Esophagus squamous epithelium (tissue), 5 donors: ENCODE measurements at regions not wholly inside any gene's neighbourhood (a gene's known extent, or its start where the extent isn't known, plus 50 kb on each side); places are given as distances from the start of the nearest gene placed in this dataset.

Experiments
- DNase-seq: peaks from one replicate; lab custom pipeline; 2025; lab: John Stamatoyannopoulos, UW
- H3K27ac ChIP-seq, 4 donors: fragments of 200-600 bp; sonication (generic); one replicate each; pipeline ENCODE4 v1.5.1; 2016 to 2019; ENCODE audit warnings: mild to moderate bottlenecking in 1 of 4
- H3K27me3 ChIP-seq, 4 donors: fragments of 200-600 bp; sonication (generic); 1 replicate in 3 of 4; 2 replicates in 1 of 4; pipeline versions ENCODE4 v1.5.1 to v1.6.0; 2017 to 2021; ENCODE audit warnings: antibody characterized with exemption in 1 of 4
- H3K36me3 ChIP-seq, 3 donors: fragments of 200-600 bp; sonication (generic); one replicate each; pipeline ENCODE4 v1.5.1; 2016 to 2019
- H3K4me1 ChIP-seq, 3 donors: fragments of 200-600 bp; sonication (generic); one replicate each; pipeline ENCODE4 v1.5.1; 2017 to 2019
- H3K4me3 ChIP-seq, 4 donors: fragments of 200-600 bp; sonication (generic); 1 replicate in 3 of 4; 2 replicates in 1 of 4; pipeline ENCODE4 v1.5.1; 2016 to 2019; ENCODE audit warnings: mild to moderate bottlenecking in 2 of 4, moderate library complexity in 1 of 4
- H3K9me3 ChIP-seq, 3 donors: fragments of 200-600 bp; sonication (generic); one replicate each; pipeline ENCODE4 v1.5.1; 2016 to 2019
- POLR2A ChIP-seq, 4 donors: fragments of 450-650 bp; IDR thresholded peaks; one replicate each; pipeline ENCODE4 v1.6.1; 2017; ENCODE audit warnings: antibody characterized with exemption in 4 of 4, mild to moderate bottlenecking in 4 of 4, moderate library complexity in 3 of 4
- WGBS, 2 donors: methylation state at CpG; one replicate each; pipeline ENCODE4 v1.1.5; 2018; 5-methylcytosine and 5-hydroxymethylcytosine counted together
- intact Hi-C: fragments of 100-400 bp; cut with DNase I; formaldehyde crosslinking; loops from one replicate; pipeline ENCODE4 v1.15.0; 2022
- TF ChIP-seq, protein P1 (sequence below), 6 experiments: fragments of 450-650 bp in 4 of 6; fragments of 200-600 bp in 2 of 6; sonication (generic) in 2 of 6; IDR thresholded peaks; one replicate each; pipeline ENCODE4 v1.5.1; 2016 to 2019; ENCODE audit warnings: antibody characterized with exemption in 6 of 6, mild to moderate bottlenecking in 4 of 6, moderate library complexity in 4 of 6
- donor health status: DM: yes; HTN: yes; CAD: no.

DNA sequence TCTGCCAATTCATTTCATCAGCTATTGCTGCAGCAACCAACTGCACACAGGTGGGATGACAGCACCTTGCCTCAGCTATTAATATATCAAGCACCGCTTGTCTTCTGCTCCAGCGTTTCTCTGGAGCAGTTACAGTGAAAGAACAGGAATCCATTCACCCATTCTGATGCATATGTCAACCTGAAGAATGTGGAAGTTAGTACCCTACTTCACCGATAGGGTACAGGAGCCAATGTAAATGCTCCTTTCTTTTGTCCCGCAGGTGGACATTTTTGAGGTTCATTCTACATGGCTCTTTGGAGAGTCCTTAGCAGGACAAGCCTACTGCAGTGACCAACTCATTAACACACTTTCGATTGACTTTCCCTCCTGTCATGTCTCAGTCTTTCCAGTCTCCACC, 104.4 kb upstream of the PRNP start:
- Histone ChIP-seq H3K36me3 (no peaks in the 10 kb centered on the region), H3K27ac (no peak overlapping the region), H3K4me1 (no peaks in the 10 kb centered on the region), H3K4me3 (no peak overlapping the region), H3K27me3 (peaks cover 0 to 20% (median 0%) of the 10 kb centered on the region in 4 donors), H3K9me3 (no peaks in the 10 kb centered on the region)
- intact Hi-C loops: loop anchor here (10.0 kb wide), 1 partner anchor 327 kb away; no protein-coding TSS in a partner anchor
- 59 to 65% methylated on average over 5 of the region's 5 CpGs for WGBS, 2 donors
- DNase-seq: no peak
- no peak for TF ChIP-seq POLR2A (IDR thresholded peaks at IDR 0.05)
- TF ChIP-seq, protein P1, sequence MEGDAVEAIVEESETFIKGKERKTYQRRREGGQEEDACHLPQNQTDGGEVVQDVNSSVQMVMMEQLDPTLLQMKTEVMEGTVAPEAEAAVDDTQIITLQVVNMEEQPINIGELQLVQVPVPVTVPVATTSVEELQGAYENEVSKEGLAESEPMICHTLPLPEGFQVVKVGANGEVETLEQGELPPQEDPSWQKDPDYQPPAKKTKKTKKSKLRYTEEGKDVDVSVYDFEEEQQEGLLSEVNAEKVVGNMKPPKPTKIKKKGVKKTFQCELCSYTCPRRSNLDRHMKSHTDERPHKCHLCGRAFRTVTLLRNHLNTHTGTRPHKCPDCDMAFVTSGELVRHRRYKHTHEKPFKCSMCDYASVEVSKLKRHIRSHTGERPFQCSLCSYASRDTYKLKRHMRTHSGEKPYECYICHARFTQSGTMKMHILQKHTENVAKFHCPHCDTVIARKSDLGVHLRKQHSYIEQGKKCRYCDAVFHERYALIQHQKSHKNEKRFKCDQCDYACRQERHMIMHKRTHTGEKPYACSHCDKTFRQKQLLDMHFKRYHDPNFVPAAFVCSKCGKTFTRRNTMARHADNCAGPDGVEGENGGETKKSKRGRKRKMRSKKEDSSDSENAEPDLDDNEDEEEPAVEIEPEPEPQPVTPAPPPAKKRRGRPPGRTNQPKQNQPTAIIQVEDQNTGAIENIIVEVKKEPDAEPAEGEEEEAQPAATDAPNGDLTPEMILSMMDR (IDR thresholded peaks at IDR 0.05): no peak

DNA sequence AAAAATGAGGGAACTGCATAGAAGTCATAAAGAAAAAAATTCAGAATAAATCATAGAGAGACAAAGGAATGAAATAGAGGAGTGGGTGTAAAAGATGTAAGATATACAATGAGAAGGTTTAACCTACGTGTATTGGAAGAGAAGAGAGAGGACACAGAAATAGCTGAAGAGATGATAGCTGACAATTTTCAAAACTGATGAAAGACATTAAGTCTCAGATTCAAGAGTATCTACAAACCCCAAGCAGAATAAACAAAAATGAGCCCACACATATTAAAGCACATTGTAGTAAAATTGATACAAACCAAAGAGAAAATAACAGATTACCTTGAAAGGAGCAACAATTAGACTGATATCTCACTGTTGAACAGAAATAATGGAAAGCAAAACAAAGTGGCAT, 107.9 kb upstream of the PRNP start:
- Histone ChIP-seq H3K36me3 (no peaks in the 10 kb centered on the region), H3K27me3 (peaks cover 0 to 43% (median 0%) of the 10 kb centered on the region in 4 donors), H3K9me3 (no peaks in the 10 kb centered on the region), H3K4me3 (no peak overlapping the region), H3K27ac (no peak overlapping the region), H3K4me1 (no peaks in the 10 kb centered on the region)
- no peak for DNase-seq
- intact Hi-C loops: no loop called here
- no peak for TF ChIP-seq POLR2A (IDR thresholded peaks at IDR 0.05)
- TF ChIP-seq, protein P1 (IDR thresholded peaks at IDR 0.05): no peak
- WGBS, 2 donors: 78 to 86% methylated on average over 1 of the region's 1 CpG

DNA sequence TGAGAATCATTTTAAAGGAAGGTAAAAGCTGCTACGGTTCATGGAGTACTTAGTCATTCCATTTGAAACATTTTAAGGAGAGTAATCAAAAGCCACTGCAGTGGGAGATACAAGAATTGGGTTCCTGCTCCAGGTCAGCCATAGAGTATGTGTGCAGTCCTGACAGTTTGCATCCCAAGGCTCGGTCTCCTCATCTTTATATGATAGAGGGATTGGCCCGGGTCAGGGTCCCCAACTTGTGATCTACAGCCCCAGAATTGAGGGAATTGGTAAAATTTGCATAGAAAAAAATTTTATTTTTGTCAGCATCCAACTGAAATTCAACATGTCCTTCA, 111.9 kb upstream of the PRNP start:
- Histone ChIP-seq H3K9me3 (no peaks in the 10 kb centered on the region), H3K4me1 (no peaks in the 10 kb centered on the region), H3K4me3 (no peak overlapping the region), H3K36me3 (no peaks in the 10 kb centered on the region), H3K27ac (no peak overlapping the region), H3K27me3 (peaks cover 0 to 28% (median 0%) of the 10 kb centered on the region in 4 donors)
- WGBS, 2 donors: 54 to 55% methylated on average over 3 of the region's 3 CpGs
- no peak for TF ChIP-seq POLR2A (IDR thresholded peaks at IDR 0.05)
- TF ChIP-seq, protein P1 (IDR thresholded peaks at IDR 0.05): no peak
- intact Hi-C loops: no loop called here
- no peak for DNase-seq

DNA sequence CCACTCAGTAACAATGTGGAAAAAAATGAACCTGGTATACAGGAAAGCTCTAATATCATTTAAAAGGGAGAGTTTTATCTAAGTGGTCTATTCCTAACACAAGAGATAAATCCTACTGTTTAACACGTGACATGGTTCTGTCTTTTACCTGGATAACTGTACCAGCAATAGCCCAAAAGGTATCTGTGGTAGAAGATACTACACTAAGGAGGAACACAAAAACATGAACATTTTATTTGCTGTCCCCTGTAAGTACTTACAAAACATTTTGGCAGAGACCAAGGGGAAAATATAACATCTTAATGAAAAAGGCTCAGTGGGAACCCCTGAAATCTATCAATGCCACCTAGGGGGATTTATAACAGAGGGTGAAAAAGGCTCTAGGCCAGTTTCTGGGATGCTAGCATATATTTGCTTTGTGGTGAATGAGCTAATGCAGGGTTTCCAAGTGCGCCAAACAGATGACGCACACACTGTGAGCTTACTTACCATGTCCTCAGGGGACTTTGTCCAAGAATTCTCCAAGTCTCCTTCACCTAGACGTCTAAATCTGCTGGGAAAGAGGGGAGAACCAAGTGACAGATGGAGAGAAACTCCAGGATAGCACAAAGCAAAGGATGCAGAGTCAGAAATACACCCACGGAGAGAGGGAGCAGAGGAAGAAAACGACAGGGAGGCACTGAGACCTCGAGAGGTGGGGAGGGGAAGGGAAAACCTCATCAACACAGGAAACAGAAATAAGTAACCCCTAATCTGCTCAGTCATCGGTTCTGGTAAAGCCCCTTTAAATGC, 112.5 kb upstream of the PRNP start:
- H3K27ac ChIP-seq: no peak overlapping the region
- DNase-seq: no peak
- WGBS, 2 donors: 16 to 23% methylated on average over 8 of the region's 8 CpGs

More for the DNA sequence above, 112.5 kb upstream of the PRNP start:
- peaks cover 0 to 28% (median 0%) of the 10 kb centered on the region in 4 donors for H3K27me3 ChIP-seq
- no peak for TF ChIP-seq POLR2A (IDR thresholded peaks at IDR 0.05)
- TF ChIP-seq, protein P1 (IDR thresholded peaks at IDR 0.05): no peak
- intact Hi-C loops: no loop called here
- H3K9me3 ChIP-seq: no peaks in the 10 kb centered on the region
- H3K4me1 ChIP-seq: no peaks in the 10 kb centered on the region
- no peaks in the 10 kb centered on the region for H3K36me3 ChIP-seq
- no peak overlapping the region for H3K4me3 ChIP-seq
